Activated CD4-positive, CD25-positive, alpha-beta regulatory T cell treated with anti-CD3 and anti-CD28 coated beads, Interleukin-2, amount 50 U/mL, for 72 hours (primary cell): ENCODE measurements at regions not wholly inside any gene's neighbourhood (a gene's known extent, or its start where the extent isn't known, plus 50 kb on each side); places are given as distances from the start of the nearest gene placed in this dataset.

Experiments used
- DNase-seq: peaks from one replicate; pipeline ENCODE4 v3.0.0; 2021

- DNase-seq: no peak
Measured at GRCh38 chr18:72940986-72941385, 73.2 kb upstream of the NETO1 start.

GRCh38 chr18:72940509-72940908, 72.7 kb upstream of the NETO1 start:
- no peak for DNase-seq

- DNase-seq: no peak
Measured at GRCh38 chr18:72935744-72936143, 68.0 kb upstream of the NETO1 start.

- no peak for DNase-seq
Measured at GRCh38 chr18:72922895-72923294, 55.1 kb upstream of the NETO1 start.
